UCSD-AML1 (cell line): ENCODE measurements at regions not wholly inside any gene's neighbourhood (a gene's known extent, or its start where the extent isn't known, plus 50 kb on each side); places are given as distances from the start of the nearest gene placed in this dataset.

ENCODE experiments used
- DNase-seq: peaks from one replicate; lab custom pipeline; 2025; ENCODE audit not compliant: unreplicated experiment; lab: John Stamatoyannopoulos, UW

GRCh38 chr10:131424836-131425491 lies 113.4 kb upstream of the TCERG1L start:
- no peak for DNase-seq

- DNase-seq, result no peak
Measured at GRCh38 chr10:131425752-131426533, 114.4 kb upstream of the TCERG1L start.

- no peak for DNase-seq
Measured at GRCh38 chr10:131426534-131426898, 115.0 kb upstream of the TCERG1L start.

GRCh38 chr10:131427281-131427680 lies 115.8 kb upstream of the TCERG1L start:
- no peak for DNase-seq

- DNase-seq, result no peak
Measured at GRCh38 chr10:131427901-131428300, 116.4 kb upstream of the TCERG1L start.

- DNase-seq, result no peak
Measured at GRCh38 chr10:131429141-131429540, 117.6 kb upstream of the TCERG1L start.

GRCh38 chr10:131429942-131430341 lies 118.4 kb upstream of the TCERG1L start:
- DNase-seq, result no peak

- no peak for DNase-seq
Measured at GRCh38 chr10:131430716-131431412, 119.3 kb upstream of the TCERG1L start.

GRCh38 chr10:131431533-131431932 lies 120.0 kb upstream of the TCERG1L start:
- no peak for DNase-seq

- no peak for DNase-seq
Measured at GRCh38 chr10:131431978-131432690, 120.6 kb upstream of the TCERG1L start.

GRCh38 chr10:131433568-131433967 lies 122.0 kb upstream of the TCERG1L start:
- no peak for DNase-seq

GRCh38 chr10:131435232-131435631 lies 123.7 kb upstream of the TCERG1L start:
- DNase-seq, result no peak

GRCh38 chr10:131435760-131436457 lies 124.4 kb upstream of the TCERG1L start:
- no peak for DNase-seq

- no peak for DNase-seq
Measured at GRCh38 chr10:131436458-131436857, 124.9 kb upstream of the TCERG1L start.

- DNase-seq, result no peak
Measured at GRCh38 chr10:131437556-131438475, 126.3 kb upstream of the TCERG1L start.

GRCh38 chr10:131438665-131439064 lies 127.1 kb upstream of the TCERG1L start:
- DNase-seq, result no peak

- no peak for DNase-seq
Measured at GRCh38 chr10:131439705-131440104, 128.2 kb upstream of the TCERG1L start.

GRCh38 chr10:131440405-131441360 lies 129.2 kb upstream of the TCERG1L start:
- no peak for DNase-seq

GRCh38 chr10:131442271-131442670 lies 130.8 kb upstream of the TCERG1L start:
- no peak for DNase-seq
